WERI-Rb-1 (cell line): ENCODE measurements at regions not wholly inside any gene's neighbourhood (a gene's known extent, or its start where the extent isn't known, plus 50 kb on each side); places are given as distances from the start of the nearest gene placed in this dataset.

Experiments
- DNase-seq: peaks from one replicate; pipeline ENCODE4 v3.0.0-alpha.2; 2020
- H3K27ac ChIP-seq: fragments of 250-450 bp; sonication (Bioruptor Pico); 2 replicates; pipeline ENCODE4 v1.5.1; 2020; ENCODE audit warnings: mild to moderate bottlenecking, moderate library complexity
- H3K27me3 ChIP-seq: fragments of 250-450 bp; sonication (Bioruptor Pico); 2 replicates; pipeline ENCODE4 v1.5.1; 2021; ENCODE audit warnings: mild to moderate bottlenecking, low read depth, moderate library complexity; ENCODE audit not compliant: insufficient read depth, severe bottlenecking
- H3K36me3 ChIP-seq: fragments of 250-450 bp; sonication (Bioruptor Pico); 2 replicates; pipeline ENCODE4 v1.5.1; 2020; ENCODE audit warnings: mild to moderate bottlenecking, moderate library complexity
- H3K4me3 ChIP-seq: 2 replicates; pipeline ENCODE4 v1.5.1; 2011; ENCODE audit warnings: low read depth, mild to moderate bottlenecking, control low read depth, low read length
- H3K9me3 ChIP-seq: fragments of 250-450 bp; sonication (Bioruptor Pico); 2 replicates; pipeline ENCODE4 v1.5.1; 2021; ENCODE audit warnings: mild to moderate bottlenecking, moderate library complexity; ENCODE audit not compliant: severe bottlenecking
- CTCF ChIP-seq: IDR thresholded peaks from 2 replicates; pipeline ENCODE4 v1.5.1; 2011; ENCODE audit warnings: low read depth, mild to moderate bottlenecking, control low read depth, inconsistent platforms, low read length

- H3K27me3 ChIP-seq: no peaks in the 10 kb centered on the region
- H3K36me3 ChIP-seq: no peaks in the 10 kb centered on the region
- H3K9me3 ChIP-seq: no peaks in the 10 kb centered on the region
- no peak for TF ChIP-seq CTCF
- no peak overlapping the region for H3K27ac ChIP-seq
- DNase-seq: no peak
- no peak overlapping the region for H3K4me3 ChIP-seq
Observed at GRCh38 chr1:82161700-82162141, 361.0 kb downstream of the ADGRL2 start.

- no peak for TF ChIP-seq CTCF
Observed at GRCh38 chr1:82160903-82161302, 360.2 kb downstream of the ADGRL2 start.

GRCh38 chr1:82160036-82160435 is 359.3 kb downstream of the ADGRL2 start:
- Histone ChIP-seq H3K4me3 (no peak overlapping the region), H3K27ac (no peak overlapping the region), H3K9me3 (no peaks in the 10 kb centered on the region), H3K27me3 (no peaks in the 10 kb centered on the region), H3K36me3 (no peaks in the 10 kb centered on the region)
- TF ChIP-seq CTCF: no peak
- DNase-seq: no peak

More at GRCh38 chr1:82160903-82161302, 360.2 kb downstream of the ADGRL2 start:
- no peak for DNase-seq
- no peak overlapping the region for H3K4me3 ChIP-seq
- H3K9me3 ChIP-seq: no peaks in the 10 kb centered on the region
- H3K36me3 ChIP-seq: no peaks in the 10 kb centered on the region
- no peaks in the 10 kb centered on the region for H3K27me3 ChIP-seq
- no peak overlapping the region for H3K27ac ChIP-seq

GRCh38 chr1:82158981-82159380 is 358.2 kb downstream of the ADGRL2 start:
- TF ChIP-seq CTCF: no peak
- H3K4me3 ChIP-seq: no peak overlapping the region
- H3K36me3 ChIP-seq: no peaks in the 10 kb centered on the region
- no peak for DNase-seq
- no peaks in the 10 kb centered on the region for H3K9me3 ChIP-seq
- H3K27ac ChIP-seq: no peak overlapping the region
- H3K27me3 ChIP-seq: no peaks in the 10 kb centered on the region

- no peak for DNase-seq
- Histone ChIP-seq H3K9me3 (no peaks in the 10 kb centered on the region), H3K4me3 (no peak overlapping the region), H3K27me3 (no peaks in the 10 kb centered on the region), H3K27ac (no peak overlapping the region), H3K36me3 (no peaks in the 10 kb centered on the region)
- no peak for TF ChIP-seq CTCF
Observed at GRCh38 chr1:82154219-82154970, 353.7 kb downstream of the ADGRL2 start.

GRCh38 chr1:82153752-82154151 is 353.0 kb downstream of the ADGRL2 start:
- no peak overlapping the region for H3K4me3 ChIP-seq
- H3K27ac ChIP-seq: no peak overlapping the region
- no peaks in the 10 kb centered on the region for H3K9me3 ChIP-seq
- DNase-seq: no peak
- H3K27me3 ChIP-seq: no peaks in the 10 kb centered on the region
- TF ChIP-seq CTCF: no peak
- no peaks in the 10 kb centered on the region for H3K36me3 ChIP-seq
